NOMO-1 treated with dmso at 0.1 percent for 144 hours (cell line): ENCODE measurements at regions not wholly inside any gene's neighbourhood (a gene's known extent, or its start where the extent isn't known, plus 50 kb on each side); places are given as distances from the start of the nearest gene placed in this dataset.
"Not testable (repeated sequence)": the region's sequence is repeated elsewhere in the genome, so short reads cannot be mapped to it uniquely, and the experiment has no call there.

Experiments
- DNase-seq: peaks from one replicate; lab custom pipeline; 2025; ENCODE audit not compliant: unreplicated experiment; lab: John Stamatoyannopoulos, UW

DNA sequence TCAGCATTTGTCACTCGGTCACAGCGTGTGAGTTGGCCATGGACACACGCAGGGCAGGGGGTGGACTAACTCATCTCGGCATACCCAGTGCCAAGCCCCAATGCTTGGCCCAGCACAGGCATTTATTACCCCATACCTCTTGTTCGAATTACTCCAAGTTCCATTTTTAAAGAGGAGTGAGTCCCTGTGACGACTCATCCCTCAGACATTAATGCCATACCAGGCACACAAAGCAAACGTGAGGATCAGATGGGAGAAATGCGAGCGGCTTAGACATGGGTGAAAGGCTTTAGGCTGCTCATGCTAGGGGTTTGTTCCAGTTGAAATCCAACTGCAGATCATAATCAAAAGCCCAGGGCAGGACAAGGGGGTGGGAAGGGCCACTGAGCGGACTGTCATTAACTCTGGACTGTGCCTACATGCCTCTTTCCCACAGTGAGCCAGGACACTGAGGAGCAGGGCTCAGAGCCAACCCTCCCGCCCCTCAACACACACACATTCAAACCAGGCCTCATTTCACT lies 118.5 kb upstream of the NGF start:
- DNase-seq: no peak

GRCh38 chr1:115454837-115455511 lies 116.9 kb upstream of the NGF start:
- no peak for DNase-seq

DNA sequence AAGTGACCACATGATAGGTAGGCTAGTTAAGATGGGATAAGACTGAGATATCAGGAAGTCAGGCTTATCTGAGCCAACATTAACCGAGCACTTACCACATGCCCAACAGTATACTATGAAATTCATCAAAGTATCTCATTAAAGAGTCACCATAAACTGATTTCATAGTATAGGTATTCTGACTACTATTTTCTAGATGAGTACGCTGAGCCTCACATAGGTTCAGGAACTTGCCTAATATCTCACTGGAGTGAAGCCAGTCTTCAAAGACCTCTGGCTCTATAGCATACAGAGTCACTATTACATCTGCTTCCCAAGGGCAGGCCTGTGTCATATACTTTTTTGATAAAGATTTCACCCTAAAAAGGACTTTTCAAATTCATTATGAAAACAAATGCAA lies 115.6 kb upstream of the NGF start:
- no peak for DNase-seq

- no peak for DNase-seq
Measured at GRCh38 chr1:115452600-115453329, 114.7 kb upstream of the NGF start.

DNA sequence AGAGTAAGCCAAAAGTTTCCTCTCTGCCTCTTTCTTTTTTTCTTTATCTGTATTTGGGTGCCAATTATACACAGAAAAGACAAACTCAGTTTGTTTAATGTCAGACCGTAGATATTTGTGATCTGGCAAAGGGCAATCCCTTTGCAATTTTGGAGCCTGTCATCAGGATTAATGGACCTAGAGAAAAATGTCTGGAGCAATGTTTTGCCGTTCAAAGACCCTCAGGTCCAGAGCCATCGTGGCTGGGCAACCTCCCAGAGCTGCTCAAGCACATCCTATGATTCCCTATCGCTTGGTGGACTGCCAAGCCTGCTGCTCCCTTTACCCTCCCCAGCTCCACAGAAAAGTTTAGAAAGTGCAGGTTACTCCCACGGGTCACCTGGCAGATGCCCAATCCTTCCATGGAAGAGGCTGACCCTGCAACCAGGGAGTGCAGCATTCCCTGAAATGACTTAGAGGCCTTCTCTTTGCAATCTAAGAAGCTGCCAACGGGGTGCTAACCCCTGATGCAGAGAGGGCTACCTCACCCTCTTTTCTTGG lies 112.5 kb upstream of the NGF start:
- DNase-seq: no peak

- no peak for DNase-seq
Measured at GRCh38 chr1:115448282-115449044, 110.4 kb upstream of the NGF start.

DNA sequence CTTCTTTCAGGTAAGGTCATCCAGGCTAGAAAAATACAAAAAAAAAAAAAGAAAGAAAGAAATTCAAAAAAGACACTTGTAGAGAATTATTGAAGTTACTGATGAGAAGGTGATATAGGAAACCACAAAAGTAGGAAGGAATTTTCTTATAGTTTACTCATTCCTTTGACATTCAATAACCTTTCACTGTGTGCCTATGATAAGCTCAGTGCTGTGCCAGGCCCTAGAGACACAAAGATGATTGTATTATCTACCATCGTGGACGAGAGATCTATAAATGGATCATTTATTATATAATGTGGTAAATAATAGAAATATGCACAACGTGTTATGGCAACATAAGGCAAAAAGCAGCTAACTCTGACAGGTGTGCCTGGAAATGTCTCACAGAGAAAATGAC lies 109.6 kb upstream of the NGF start:
- no peak for DNase-seq

- DNase-seq: no peak
Measured at GRCh38 chr1:115445090-115445489, 107.0 kb upstream of the NGF start.

- DNase-seq: no peak
Measured at GRCh38 chr1:115440733-115441132, 102.7 kb upstream of the NGF start.

DNA sequence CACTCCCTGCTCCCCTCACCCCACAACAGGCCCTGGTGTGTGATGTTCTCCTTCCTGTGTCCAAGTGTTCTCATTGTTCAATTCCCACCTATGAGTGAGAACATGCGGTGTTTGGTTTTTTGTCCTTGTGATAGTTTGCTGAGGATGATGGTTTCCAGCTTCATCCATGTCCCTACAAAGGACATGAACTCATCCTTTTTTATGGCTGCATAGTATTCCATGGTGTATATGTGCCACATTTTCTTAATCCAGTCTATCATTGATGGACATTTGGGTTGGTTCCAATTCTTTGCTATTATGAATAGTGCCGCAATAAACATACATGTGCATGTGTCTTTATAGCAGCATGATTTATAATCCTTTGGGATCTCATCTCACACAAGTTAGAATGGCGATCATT lies 101.5 kb upstream of the NGF start:
- not testable (repeated sequence) for DNase-seq

GRCh38 chr1:115437196-115437595 lies 99.1 kb upstream of the NGF start:
- DNase-seq: no peak

DNA sequence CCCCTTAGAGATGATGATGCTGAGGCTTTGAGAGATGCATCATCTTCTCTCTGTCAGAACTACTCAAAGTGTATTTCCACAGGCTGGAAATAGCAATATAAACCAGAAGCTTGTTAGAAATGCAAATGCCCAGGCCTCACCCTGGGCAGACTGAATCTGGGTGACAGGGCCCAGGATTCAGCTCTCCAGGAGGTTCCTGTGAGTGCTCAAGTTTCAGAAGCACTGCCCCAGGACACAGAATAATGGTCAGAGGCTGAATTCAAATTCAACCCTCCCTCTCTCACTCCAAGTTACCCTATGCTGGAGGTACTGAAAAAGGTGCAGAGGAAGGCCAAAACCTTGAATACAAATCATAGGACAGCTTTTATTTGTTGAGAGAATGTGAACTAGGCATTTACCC lies 98.5 kb upstream of the NGF start:
- DNase-seq: no peak

DNA sequence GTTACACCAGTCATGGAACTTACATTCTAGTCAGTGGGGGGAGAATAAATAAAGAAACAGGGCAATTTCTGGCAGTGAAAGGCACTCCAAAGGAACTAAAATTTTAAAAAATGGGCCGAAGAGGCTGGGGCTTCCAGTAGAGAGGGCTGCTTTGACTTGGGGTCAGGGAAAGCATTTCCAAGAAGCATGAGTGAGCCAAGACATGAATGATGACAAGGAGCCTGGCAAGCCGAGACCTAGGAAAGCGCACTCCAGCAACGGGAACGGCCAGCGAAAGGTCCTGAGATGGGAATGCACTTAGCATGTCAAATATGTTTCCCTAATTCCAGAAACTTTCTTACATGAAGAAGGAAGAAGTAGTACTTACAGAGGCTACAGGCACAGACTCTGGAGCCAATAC lies 95.4 kb upstream of the NGF start:
- no peak for DNase-seq

- DNase-seq: no peak
Measured at GRCh38 chr1:115432061-115432460, 94.0 kb upstream of the NGF start.

DNA sequence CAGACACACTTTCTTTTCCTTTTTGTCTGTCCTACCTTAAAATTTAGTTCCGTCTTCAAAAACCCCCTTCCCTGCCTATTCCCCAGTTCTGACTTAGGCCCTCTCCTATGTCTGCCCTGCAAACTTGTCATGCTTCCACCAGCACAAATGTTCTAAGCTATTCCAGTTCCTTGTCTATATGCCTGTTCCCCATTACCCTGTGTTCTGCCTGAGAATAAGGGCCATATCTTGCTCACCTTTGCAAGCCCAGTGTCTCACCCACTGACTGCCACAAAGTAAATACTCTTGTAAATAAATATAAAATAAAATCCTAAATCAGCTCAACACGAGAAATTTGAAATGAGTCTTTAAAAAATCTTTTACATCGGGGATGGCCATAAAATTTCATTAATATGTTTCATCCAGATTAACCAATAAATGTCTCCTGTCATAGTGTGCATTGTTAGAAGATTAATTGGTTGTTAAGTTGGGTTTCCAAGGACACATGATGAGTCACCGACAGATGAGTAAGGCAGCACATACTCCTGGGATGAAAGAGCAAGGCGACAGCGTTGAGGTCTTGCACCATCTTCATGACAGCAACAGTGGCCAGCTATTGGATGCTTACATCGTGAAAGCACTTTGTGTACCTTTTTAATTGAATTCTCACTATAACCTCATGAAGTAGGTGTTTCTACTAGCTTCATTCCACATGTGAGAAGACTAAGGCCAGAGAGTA lies 92.6 kb upstream of the NGF start:
- no peak for DNase-seq

GRCh38 chr1:115429884-115430283 lies 91.8 kb upstream of the NGF start:
- no peak for DNase-seq

DNA sequence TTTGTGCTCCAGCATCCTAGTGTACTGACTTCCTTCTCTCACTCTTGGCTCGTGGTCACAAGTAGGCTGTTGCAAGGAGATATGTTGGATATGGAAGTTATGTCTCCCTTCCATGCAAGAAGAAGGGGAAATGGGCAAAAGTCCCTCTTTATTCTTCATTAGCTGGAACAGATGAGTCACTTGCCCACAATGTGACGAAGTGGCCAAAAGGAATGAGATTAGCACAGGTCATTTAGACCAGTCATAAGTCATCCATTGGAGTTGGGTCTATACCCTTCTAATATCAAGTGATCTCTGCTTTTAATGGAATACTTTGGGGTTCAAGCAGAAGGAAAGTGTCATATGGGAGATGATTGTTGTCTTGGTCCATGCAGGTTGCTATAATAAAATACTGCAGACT lies 91.2 kb upstream of the NGF start:
- no peak for DNase-seq

- no peak for DNase-seq
Measured at GRCh38 chr1:115428676-115429075, 90.6 kb upstream of the NGF start.

DNA sequence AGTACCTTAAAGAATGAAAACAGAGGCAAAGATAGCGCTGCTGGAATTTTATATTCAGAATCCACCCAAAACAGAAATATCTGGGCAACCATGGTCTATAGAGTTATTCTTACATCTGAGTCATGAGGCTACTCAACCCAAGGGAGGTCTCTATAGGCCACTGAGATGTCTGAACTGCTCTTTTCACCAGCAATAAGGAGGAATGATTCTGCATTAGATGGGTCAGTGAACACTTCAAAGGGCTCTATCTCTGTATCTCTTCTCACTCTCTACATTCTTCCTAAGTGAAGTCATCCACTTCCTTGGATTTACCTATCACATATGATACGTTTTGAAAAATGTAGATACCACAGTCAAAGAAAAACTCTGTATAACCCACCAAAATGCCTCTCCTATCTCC lies 90.2 kb upstream of the NGF start:
- no peak for DNase-seq

DNA sequence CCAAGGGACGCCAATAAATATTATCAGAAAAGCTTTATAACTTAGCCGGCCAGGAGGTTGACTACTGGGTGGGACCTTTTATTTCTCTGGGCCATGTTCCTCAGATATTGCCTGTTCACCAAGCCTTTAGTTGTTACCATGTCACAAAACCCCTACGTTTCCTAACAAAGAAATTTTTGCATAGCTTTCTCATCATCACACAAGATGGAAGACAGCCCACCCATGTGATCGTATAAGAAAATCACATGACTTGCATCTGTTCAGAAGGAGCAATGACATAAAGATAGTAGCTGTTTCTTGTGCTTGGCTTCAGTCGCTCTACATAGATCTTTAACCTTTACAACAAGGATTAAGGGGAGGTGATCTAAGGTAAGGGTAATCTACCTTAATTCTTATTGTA lies 88.9 kb upstream of the NGF start:
- no peak for DNase-seq

GRCh38 chr1:115426231-115426771 lies 88.3 kb upstream of the NGF start:
- no peak for DNase-seq
